Caki2 (cell line): ENCODE measurements at regions not wholly inside any gene's neighbourhood (a gene's known extent, or its start where the extent isn't known, plus 50 kb on each side); places are given as distances from the start of the nearest gene placed in this dataset.

Experiments
- DNase-seq: peaks from one replicate; pipeline ENCODE4 v3.0.0-alpha.2; 2015; ENCODE audit warnings: low read depth
- in situ Hi-C: cut with HindIII; loops from 2 replicates; pipeline ENCODE4 v1.10.0; 2016; ENCODE audit warnings: low sequenced_read_pairs, low pct_unique_long_range_greater_than_20kb, mixed read lengths

- in situ Hi-C loops: no loop called here
- no peak for DNase-seq
Observed at GRCh38 chr3:182245059-182245458, 533.3 kb downstream of the SOX2 start.

GRCh38 chr3:182246870-182247269, 535.1 kb downstream of the SOX2 start:
- no peak for DNase-seq
- in situ Hi-C loops: no loop called here

DNA sequence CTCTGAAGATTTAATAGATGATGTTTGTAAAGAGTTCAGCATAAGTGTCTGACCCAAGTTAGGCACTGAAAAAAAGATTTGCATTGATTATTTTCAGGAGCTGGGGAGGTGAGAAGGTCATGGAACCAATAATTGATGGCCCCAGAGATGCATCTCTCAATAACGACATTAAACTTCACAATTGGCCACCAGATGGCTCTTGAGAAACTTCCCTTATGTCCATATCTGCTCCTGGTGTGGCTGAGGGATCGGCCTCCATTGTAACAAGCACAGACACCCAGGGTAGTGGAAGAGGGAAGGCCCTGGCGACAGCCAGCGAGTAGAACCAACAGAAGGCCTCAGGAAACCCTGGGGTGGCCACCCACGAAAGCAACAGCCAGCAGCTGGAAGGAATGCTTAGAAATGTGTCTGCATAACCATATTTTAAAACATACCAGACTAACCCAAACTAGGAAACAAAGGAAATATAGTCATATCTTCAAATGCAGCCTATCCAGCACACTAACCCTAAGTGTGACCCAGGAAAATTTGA, 536.7 kb downstream of the SOX2 start:
- in situ Hi-C loops: no loop called here

GRCh38 chr3:182252802-182253201, 540.5 kb upstream of the ATP11B start:
- in situ Hi-C loops: no loop called here
- DNase-seq: no peak

More for the DNA sequence above, 536.7 kb downstream of the SOX2 start:
- DNase-seq: peak; percentile 10

GRCh38 chr3:182255158-182255557, 538.1 kb upstream of the ATP11B start:
- in situ Hi-C loops: no loop called here
- no peak for DNase-seq

DNA sequence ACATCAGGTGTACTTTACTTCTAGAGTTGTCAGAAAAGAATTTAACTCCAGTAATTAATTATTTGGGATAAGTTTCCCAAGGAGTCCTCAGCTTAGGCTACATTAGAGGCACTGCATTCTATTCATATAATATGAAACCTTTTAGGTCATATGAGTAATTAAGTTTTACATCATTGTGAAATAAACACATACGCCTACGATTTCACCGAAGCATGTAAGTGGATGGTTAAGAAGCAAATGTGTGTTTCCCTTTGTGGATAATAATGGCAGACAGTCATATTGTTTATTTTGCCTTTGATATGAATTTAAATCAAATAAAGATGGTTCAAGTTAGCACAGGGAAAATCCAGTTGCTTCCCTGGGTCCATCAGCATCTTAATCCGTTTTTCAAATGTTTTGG, 535.9 kb upstream of the ATP11B start:
- in situ Hi-C loops: no loop called here
- DNase-seq: no peak

DNA sequence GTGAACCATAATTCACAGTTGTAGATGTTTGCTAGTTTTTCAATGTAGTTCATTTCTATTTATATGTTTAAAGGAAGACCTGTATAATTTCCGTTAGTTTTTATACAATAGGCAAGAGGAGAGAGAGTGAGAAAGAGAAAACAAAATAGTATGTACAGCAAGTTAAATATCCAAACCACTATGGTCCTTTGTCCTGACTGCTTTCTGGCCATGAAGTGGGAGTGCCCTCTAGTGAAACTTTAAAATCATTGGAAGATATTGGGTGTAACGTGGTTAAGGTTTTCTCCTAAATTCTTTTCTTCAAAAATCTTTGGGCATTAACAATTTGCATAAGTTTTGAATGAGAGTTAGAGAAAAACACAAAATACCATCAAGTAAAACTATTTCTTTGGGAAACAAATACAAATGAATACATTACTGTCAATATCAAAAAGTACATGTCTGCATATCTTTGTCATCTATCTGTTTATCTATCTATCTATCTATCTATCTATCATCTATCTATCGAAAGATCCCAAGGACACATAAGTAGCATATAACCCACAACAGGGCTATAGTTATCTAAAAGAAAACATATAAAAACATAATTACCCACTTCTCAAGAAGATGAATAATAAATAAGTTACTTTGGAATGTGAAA, 534.6 kb upstream of the ATP11B start:
- in situ Hi-C loops: no loop called here
- peak; percentile 30 for DNase-seq

DNA sequence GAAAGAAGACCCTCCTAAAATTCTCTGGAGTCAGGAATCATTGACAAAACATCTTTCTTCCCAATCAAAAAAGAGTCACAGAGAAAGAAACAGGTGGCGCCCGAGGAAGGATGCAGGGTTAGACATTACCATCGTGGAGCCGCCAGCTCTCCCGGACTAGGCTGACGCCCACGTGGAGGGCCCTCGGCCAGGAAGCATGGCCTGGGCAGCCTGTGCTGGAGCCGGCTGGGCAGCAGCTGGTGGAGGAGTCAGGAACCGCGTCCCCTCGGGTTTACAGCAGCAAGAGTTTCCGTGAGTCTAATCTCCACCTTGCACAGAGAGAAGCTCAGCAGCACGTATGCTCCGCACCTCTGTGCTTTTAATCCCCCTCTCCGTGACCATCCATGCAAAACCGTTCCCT, 533.7 kb upstream of the ATP11B start:
- in situ Hi-C loops: no loop called here

GRCh38 chr3:182261041-182261440, 532.3 kb upstream of the ATP11B start:
- no peak for DNase-seq
- in situ Hi-C loops: no loop called here

More for the DNA sequence above, 533.7 kb upstream of the ATP11B start:
- no peak for DNase-seq

DNA sequence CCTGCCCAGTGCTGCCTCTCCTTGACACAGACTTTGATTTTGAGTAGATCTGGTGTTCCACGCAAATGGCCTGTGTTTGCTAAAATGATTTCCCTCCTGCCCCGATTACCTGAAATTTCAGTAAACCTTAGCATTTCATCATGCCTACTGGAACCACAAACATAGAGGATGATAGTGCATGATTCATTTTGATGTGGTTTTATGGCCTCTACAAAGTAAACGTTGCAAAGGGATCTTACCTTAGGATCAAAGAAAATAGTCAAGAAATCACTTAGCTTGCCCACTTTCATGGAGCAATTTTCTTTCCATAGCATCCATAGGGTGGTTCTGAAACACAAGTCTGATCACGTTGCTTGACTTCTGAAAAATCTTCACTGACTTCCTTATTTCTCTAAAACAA, 524.6 kb upstream of the ATP11B start:
- no peak for DNase-seq
- in situ Hi-C loops: no loop called here

GRCh38 chr3:182276512-182276911, 516.8 kb upstream of the ATP11B start:
- DNase-seq: no peak
- in situ Hi-C loops: no loop called here

DNA sequence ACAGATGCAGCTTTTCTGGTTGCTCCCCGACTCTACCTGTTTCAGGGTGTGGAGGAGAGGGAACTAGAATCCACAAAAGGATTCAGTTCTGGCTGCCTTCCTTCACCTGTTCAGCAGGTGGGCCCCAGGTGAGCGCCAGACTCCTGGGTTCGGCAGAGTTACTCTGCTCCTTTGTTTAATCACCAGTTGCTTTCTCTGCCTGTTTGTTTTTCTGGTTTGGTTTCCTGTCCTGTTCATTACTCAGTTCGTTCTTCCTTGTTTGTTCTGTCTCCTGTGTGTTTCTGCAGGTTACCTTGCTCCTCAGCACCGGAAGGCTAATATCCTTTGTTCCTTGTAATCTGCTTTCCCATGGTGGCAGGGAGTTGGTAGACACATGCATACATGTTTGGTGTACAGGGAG, 508.5 kb upstream of the ATP11B start:
- DNase-seq: no peak
- in situ Hi-C loops: no loop called here

DNA sequence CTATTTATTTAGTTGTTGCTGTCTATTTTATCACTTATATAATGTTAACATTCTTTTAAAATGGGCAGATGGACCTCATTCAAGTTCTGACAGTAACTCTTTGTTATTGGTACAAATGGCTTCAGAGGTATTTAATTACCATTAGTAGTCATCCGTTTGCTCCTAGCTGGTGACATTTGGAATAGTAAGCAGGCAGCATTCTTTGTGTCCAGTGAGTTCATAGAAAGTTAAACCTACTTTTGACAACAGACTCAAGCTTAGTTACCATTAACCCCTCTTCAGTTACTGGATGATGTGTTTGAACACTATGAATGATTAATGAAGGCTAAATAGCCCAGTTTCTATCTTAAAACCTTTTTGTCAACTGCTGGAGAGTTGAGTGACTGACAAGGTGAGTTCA, 500.7 kb upstream of the ATP11B start:
- no peak for DNase-seq
- in situ Hi-C loops: no loop called here

- in situ Hi-C loops: no loop called here
- DNase-seq: no peak
Observed at GRCh38 chr3:182294256-182294655, 499.0 kb upstream of the ATP11B start.

DNA sequence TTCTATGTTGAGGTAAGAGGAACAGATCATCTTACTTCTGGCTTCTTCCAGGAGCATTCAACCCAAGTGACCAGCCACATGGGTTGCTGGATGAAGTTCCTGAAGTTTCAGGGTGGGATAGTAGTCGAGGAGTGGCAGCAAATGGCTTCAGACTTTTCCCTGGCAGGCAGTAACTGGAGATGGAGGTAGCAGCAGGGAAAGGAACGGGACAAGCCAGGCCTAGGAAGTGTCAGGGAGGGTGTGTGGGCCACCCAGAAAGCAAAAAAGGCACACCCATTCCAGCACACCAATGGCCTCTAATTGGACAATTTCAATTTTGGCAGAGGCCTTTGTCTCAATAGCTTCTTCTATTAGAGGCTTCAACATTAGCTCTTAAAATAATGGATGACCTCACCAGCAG, 498.6 kb upstream of the ATP11B start:
- no peak for DNase-seq
- in situ Hi-C loops: no loop called here

DNA sequence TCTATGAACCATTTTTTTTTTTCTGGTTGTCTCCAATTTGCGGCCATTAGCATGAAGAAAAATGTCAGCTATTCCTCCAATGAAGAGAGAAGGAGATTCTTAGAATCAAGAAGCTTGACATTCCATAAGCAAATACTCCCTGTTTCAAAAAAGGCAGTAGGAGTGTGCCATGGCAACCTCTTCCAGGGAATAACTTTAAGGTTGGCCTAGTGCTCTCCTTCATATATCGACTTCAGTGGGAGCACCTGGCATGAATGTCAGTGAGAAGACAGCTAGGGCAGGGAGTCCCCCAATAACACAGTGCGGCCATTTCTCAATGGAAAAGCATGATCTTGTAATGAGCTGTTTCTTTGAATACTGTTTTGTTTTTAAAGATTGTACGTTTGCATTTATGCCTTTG, 493.0 kb upstream of the ATP11B start:
- in situ Hi-C loops: no loop called here
- no peak for DNase-seq

DNA sequence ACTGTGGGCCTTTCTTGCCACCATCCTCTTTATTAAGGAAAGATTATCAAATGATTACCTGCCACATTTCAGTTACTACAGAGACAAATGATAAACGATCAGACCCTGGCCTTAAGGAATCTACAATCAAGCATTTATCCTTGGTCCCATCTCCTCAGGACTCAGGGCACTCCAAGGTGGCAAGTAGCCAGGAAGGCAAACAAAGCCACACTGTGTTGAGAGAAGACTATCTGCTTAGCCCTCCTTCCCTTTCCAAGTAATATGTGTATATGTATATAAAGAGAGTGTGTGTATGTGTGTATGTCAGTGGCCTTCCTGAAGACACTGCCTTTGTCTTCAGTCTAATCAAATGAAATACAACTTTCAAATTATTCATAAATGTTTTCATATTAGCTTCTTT, 490.1 kb upstream of the ATP11B start:
- DNase-seq: no peak
- in situ Hi-C loops: no loop called here

GRCh38 chr3:182305881-182306665, 487.2 kb upstream of the ATP11B start:
- in situ Hi-C loops: no loop called here
- DNase-seq: no peak

DNA sequence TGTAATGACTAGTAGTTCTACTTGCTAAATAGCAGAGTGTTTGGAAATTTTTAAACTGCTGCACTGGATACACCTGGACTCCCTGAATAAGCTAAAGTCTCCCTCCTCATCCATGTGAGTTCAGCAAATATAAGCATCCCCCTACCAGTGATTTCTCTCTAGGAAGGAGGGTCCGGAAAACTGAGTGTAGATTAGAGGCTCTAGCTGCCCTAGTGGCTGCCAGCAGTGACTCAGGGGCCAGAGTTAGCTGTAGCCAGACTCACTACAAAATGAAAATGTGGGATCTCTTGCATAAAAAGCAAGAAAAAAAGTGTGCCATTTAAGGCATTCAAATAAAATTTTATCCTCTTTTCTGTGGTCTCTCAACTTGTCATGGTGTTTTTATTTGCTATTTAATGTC, 485.0 kb upstream of the ATP11B start:
- DNase-seq: no peak
- in situ Hi-C loops: no loop called here

DNA sequence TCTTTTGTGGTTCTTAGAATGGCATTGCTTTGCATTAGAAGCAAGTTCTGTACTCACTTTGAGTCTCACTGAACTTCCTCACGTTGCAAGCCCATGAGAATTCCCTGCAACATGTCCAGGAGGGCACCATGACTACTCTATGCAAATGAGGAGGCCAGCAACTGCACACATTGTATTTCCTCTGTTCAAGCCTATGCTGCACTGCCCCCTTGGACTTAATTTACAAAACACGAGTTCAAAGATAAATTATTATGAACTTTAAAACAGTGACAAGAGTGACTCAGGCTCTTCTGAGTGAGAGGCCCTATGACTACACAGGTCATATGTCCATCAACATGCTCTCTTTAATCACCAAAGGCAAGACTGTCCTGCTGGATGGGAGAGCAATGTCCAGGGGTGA, 484.2 kb upstream of the ATP11B start:
- peak; percentile 83 for DNase-seq
- in situ Hi-C loops: no loop called here
